ENCODE measurements at regions not wholly inside any gene's neighbourhood (a gene's known extent, or its start where the extent isn't known, plus 50 kb on each side); places are given as distances from the start of the nearest gene placed in this dataset.

DNA sequence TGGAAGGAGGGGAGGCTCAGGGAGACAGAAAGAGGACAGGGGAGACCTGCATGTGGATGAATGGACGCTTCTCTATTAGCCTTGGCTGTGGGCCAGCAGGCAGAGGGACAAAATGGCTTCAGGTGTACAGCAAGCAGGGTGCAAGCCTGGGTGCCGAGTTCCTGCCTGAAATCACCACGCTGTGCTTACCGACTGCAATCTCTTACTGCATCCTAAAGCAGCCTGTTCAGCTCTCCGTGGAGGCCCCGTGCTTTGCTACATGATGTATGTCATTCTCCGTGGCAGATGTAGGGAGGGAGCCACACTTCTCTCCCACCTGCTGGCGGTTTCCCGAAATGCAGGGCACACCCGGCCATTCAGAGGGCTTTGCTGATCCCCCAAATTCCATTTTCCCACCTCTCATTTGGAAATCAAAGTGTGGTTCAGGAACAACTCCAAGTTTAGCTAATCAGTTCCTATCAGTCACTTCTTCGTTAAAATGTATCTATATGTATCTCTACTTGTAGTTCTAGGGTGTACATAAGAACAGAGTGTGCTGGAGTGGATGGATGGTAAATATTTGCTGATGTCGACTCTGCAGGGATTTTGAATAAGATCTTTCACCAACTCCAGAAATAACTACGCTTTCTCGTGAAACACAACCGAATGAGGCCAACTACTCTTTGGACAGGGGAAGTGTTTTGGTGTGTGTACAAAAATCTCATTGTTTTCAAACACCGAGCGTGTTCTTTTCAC is 122.3 kb upstream of the BACE2 start:
- POLR2A ChIA-PET, result no interaction called here
- peak; percentile 91 for ATAC-seq
- 4% methylated on average over 13 of the region's 17 CpGs for WGBS (ENCODE audit: low lambda C conversion rate)
- intact Hi-C loops (cut with micrococcal nuclease; ENCODE audit: unreplicated experiment), result no loop called here
- in situ Hi-C loops (cut with HindIII; ENCODE audit: extremely low pct_ligation_motif_present, low pct_unique_long_range_greater_than_20kb), result no loop called here
- Histone ChIP-seq H3K36me3 (replicated peaks in 1 of 2; ENCODE audit: control insufficient read depth in 1 of 2, insufficient read depth in 2 of 2, low read length in 2 of 2) (no peaks in the 10 kb centered on the region), H3K27me3 (ENCODE audit: control insufficient read depth in 1 of 2, insufficient read depth in 2 of 2, low read length in 2 of 2) (0 out of 5 replicates have a peak, but pooled peaks cover 0 to 2% of the 10 kb centered on the region in 2 experiments), H3K4me3 (replicated peaks in 1 of 3; ENCODE audit: insufficient read depth in 1 of 3, low read depth in 2 of 3, low read length in 3 of 3) (0 out of 6 replicates have a peak overlapping the region, but pooled peaks of 1 of the 3 experiments have one; percentile 23), H3K9me3 (ENCODE audit: low read length) (no peaks in the 10 kb centered on the region), H2AFZ (ENCODE audit: low read length) (no peak overlapping the region), H4K20me1 (ENCODE audit: insufficient read depth, low read length) (no peaks in the 10 kb centered on the region), H3K27ac (ENCODE audit: extremely low read length, insufficient read depth, low read length) (no peak overlapping the region), H3K79me2 (ENCODE audit: insufficient read depth, low read length) (no peaks in the 10 kb centered on the region), H3K9ac (ENCODE audit: insufficient read depth, low read depth, low read length) (no peak overlapping the region), H3K4me1 (ENCODE audit: insufficient read depth, low read length) (peaks cover 10% of the 10 kb centered on the region; the same call in 1 of the 2 replicates), H3K4me2 (ENCODE audit: low read depth, low read length) (peak overlapping the region; percentile 63)
- BruUV-seq (replicated peaks), result no TSS peak
- CTCF ChIA-PET (ENCODE audit: low intra/inter-chr PET ratio, low total read pairs), result no interaction called here
- no peak for FAIRE-seq
- peak; percentile 5 for DNase-seq (ENCODE audit: low spot score)
- TF ChIP-seq, protein P1, sequence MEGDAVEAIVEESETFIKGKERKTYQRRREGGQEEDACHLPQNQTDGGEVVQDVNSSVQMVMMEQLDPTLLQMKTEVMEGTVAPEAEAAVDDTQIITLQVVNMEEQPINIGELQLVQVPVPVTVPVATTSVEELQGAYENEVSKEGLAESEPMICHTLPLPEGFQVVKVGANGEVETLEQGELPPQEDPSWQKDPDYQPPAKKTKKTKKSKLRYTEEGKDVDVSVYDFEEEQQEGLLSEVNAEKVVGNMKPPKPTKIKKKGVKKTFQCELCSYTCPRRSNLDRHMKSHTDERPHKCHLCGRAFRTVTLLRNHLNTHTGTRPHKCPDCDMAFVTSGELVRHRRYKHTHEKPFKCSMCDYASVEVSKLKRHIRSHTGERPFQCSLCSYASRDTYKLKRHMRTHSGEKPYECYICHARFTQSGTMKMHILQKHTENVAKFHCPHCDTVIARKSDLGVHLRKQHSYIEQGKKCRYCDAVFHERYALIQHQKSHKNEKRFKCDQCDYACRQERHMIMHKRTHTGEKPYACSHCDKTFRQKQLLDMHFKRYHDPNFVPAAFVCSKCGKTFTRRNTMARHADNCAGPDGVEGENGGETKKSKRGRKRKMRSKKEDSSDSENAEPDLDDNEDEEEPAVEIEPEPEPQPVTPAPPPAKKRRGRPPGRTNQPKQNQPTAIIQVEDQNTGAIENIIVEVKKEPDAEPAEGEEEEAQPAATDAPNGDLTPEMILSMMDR (CRISPR knock-in tag; IDR thresholded peaks at IDR 0.05), result peak; percentile 41
- TF ChIP-seq, protein P2, sequence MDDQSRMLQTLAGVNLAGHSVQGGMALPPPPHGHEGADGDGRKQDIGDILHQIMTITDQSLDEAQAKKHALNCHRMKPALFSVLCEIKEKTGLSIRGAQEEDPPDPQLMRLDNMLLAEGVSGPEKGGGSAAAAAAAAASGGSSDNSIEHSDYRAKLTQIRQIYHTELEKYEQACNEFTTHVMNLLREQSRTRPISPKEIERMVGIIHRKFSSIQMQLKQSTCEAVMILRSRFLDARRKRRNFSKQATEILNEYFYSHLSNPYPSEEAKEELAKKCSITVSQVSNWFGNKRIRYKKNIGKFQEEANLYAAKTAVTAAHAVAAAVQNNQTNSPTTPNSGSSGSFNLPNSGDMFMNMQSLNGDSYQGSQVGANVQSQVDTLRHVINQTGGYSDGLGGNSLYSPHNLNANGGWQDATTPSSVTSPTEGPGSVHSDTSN (CRISPR knock-in tag; IDR thresholded peaks at IDR 0.05; ENCODE audit: borderline replicate concordance), result no peak
- TF ChIP-seq, protein P3, sequence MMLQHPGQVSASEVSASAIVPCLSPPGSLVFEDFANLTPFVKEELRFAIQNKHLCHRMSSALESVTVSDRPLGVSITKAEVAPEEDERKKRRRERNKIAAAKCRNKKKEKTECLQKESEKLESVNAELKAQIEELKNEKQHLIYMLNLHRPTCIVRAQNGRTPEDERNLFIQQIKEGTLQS (CRISPR knock-in tag; IDR thresholded peaks at IDR 0.05), result no peak
- TF ChIP-seq, protein P4, sequence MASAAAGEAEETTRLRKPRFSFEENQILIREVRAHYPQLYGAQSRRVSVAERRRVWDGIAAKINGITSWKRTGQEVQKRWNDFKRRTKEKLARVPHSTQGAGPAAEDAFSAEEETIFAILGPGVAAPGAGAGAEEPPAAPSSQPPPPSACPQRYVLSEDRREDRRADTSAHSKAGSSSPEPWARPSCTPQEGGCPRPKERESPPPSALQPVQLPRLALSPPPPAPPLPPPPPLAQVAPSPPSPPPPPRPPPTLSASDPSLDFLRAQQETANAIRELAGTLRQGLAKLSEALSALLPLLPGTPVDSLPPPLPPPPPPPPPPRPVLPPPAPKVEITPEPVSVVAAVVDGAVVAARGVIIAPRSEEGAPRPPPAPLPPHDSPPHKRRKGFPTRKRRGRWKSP (CRISPR knock-in tag; IDR thresholded peaks at IDR 0.05), result no peak
- no peak for TF ChIP-seq PHF5A (CRISPR knock-in tag; IDR thresholded peaks at IDR 0.05; ENCODE audit: low read depth, unreplicated experiment)
- no peak for TF ChIP-seq ZNF143 (CRISPR knock-in tag; IDR thresholded peaks at IDR 0.05)
- TF ChIP-seq, protein P5, sequence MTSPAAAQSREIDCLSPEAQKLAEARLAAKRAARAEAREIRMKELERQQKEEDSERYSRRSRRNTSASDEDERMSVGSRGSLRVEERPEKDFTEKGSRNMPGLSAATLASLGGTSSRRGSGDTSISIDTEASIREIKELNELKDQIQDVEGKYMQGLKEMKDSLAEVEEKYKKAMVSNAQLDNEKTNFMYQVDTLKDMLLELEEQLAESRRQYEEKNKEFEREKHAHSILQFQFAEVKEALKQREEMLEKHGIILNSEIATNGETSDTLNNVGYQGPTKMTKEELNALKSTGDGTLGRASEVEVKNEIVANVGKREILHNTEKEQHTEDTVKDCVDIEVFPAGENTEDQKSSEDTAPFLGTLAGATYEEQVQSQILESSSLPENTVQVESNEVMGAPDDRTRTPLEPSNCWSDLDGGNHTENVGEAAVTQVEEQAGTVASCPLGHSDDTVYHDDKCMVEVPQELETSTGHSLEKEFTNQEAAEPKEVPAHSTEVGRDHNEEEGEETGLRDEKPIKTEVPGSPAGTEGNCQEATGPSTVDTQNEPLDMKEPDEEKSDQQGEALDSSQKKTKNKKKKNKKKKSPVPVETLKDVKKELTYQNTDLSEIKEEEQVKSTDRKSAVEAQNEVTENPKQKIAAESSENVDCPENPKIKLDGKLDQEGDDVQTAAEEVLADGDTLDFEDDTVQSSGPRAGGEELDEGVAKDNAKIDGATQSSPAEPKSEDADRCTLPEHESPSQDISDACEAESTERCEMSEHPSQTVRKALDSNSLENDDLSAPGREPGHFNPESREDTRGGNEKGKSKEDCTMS (CRISPR knock-in tag; conservative IDR thresholded peaks at IDR 0.05), result no peak
- TF ChIP-seq, protein P6, sequence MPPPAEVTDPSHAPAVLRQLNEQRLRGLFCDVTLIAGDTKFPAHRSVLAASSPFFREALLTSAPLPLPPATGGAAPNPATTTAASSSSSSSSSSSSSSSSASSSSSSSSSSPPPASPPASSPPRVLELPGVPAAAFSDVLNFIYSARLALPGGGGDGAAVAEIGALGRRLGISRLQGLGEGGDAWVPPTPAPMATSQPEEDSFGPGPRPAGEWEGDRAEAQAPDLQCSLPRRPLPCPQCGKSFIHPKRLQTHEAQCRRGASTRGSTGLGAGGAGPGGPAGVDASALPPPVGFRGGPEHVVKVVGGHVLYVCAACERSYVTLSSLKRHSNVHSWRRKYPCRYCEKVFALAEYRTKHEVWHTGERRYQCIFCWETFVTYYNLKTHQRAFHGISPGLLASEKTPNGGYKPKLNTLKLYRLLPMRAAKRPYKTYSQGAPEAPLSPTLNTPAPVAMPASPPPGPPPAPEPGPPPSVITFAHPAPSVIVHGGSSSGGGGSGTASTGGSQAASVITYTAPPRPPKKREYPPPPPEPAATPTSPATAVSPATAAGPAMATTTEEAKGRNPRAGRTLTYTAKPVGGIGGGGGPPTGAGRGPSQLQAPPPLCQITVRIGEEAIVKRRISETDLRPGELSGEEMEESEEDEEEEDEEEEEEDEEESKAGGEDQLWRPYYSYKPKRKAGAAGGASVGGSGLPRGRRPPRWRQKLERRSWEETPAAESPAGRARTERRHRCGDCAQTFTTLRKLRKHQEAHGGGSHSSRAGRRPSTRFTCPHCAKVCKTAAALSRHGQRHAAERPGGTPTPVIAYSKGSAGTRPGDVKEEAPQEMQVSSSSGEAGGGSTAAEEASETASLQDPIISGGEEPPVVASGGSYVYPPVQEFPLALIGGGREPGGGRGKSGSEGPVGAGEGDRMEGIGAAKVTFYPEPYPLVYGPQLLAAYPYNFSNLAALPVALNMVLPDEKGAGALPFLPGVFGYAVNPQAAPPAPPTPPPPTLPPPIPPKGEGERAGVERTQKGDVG (CRISPR knock-in tag; IDR thresholded peaks at IDR 0.05; ENCODE audit: borderline replicate concordance), result no peak
- TF ChIP-seq ZNF589 (CRISPR knock-in tag; conservative IDR thresholded peaks at IDR 0.05), result no peak

Measured in HepG2 (cell line).